ENCODE measurements at regions not wholly inside any gene's neighbourhood (a gene's known extent, or its start where the extent isn't known, plus 50 kb on each side); places are given as distances from the start of the nearest gene placed in this dataset.

DNA sequence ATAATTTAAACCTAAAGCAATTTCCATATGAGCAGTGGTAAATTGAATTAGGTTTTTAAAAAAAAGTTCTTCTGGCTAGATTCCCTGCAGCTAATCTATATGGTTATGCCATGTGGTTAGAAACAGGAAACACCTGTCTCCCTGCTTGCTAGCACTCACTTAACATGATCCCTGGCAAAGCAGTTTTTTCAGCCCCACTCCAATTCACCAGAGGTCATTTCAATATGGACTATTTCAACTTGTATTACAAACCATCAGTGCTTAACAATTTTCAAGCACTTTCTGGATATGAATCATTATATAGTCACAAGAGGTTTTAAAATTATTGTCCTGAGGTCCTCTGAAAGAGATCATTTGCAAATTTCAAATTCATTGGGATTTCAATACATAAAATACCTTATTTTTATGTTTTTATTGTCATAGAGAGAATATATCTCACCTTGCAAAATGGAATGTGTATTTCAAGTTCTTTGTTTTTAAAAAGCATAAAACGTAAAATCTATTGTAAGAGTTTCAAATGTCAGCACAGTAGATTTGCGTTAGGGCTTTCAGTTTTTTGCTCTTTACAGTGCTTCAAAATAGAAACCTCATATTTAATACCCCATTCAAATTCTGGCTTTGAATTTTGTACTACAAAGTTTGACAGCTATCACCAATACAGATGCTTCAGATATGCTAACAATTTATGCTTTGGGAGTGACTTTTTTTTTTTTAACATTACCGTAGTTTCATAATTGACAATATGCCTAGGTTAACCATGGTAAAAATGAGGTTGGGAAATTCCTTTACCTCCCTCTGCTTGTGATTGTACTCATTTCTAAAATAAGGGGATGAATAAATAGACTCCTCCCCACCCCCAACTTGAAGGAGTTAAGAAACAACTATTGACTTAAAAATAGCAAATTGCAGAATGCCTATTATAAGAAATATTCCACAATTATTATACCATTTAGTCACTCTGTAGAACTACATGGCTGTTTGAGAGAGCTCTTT is 117.5 kb upstream of the HGF start:
- no peak for DNase-seq
- Mint-ChIP-seq H3K27ac (peak overlapping the region in 1 of 7 donors; percentile 68), H3K9me3 (peaks cover 0 to 2% (median 0%) of the 10 kb centered on the region in 7 donors), H3K4me1 (peaks cover 29% of the 10 kb centered on the region), H3K4me3 (peak overlapping the region in 1 of 2 donors; percentile 48), H3K36me3 (no peaks in the 10 kb centered on the region), H3K27me3 (ENCODE audit: low read depth in 3 of 3) (peaks cover 0 to 6% (median 0%) of the 10 kb centered on the region in 3 donors)
- H3K4me2 ChIP-seq (replicated peaks; ENCODE audit: extremely low read depth, low read length, poor library complexity, severe bottlenecking): peak overlapping the region; percentile 45
- H3K9ac ChIP-seq (ENCODE audit: insufficient read depth, low read length, poor library complexity, severe bottlenecking): no peak overlapping the region
- H2AFZ ChIP-seq (ENCODE audit: insufficient read depth, low read depth, low read length, poor library complexity, severe bottlenecking): peak overlapping the region; percentile 69
- no peaks in the 10 kb centered on the region for H3K36me3 ChIP-seq (replicated peaks in 1 of 2; ENCODE audit: control insufficient read depth in 1 of 2, insufficient read depth in 2 of 2, low read length in 2 of 2)
- H3K27ac ChIP-seq (ENCODE audit: low read depth in 1 of 2, low read length in 2 of 2): no peak overlapping the region
- H4K20me1 ChIP-seq (ENCODE audit: insufficient read depth, low read length): no peaks in the 10 kb centered on the region
- WGBS (ENCODE audit: insufficient coverage): no CpG with 5 or more reads among the region's 3 CpGs
- H3K9me3 ChIP-seq (replicated peaks in 1 of 2; ENCODE audit: control insufficient read depth in 1 of 2, insufficient read depth in 1 of 2, low read length in 2 of 2): no peaks in the 10 kb centered on the region
- H3K27me3 ChIP-seq (ENCODE audit: control insufficient read depth in 2 of 2, insufficient read depth in 2 of 2, low read length in 2 of 2): no peaks in the 10 kb centered on the region
- intact Hi-C loops (cut with micrococcal nuclease): no loop called here
- peak overlapping the region in 2 of 3 experiments; percentile 2 to 21 for H3K4me3 ChIP-seq (replicated peaks in 1 of 3; ENCODE audit: low read depth in 2 of 3, low read length in 3 of 3)
- no peaks in the 10 kb centered on the region for H3K79me2 ChIP-seq (ENCODE audit: insufficient read depth, low read length)
- H3K4me1 ChIP-seq (ENCODE audit: control insufficient read depth in 1 of 2, insufficient read depth in 2 of 2, low read length in 2 of 2): peaks cover 3 to 16% of the 10 kb centered on the region in 2 donors
- TF ChIP-seq, protein P1, sequence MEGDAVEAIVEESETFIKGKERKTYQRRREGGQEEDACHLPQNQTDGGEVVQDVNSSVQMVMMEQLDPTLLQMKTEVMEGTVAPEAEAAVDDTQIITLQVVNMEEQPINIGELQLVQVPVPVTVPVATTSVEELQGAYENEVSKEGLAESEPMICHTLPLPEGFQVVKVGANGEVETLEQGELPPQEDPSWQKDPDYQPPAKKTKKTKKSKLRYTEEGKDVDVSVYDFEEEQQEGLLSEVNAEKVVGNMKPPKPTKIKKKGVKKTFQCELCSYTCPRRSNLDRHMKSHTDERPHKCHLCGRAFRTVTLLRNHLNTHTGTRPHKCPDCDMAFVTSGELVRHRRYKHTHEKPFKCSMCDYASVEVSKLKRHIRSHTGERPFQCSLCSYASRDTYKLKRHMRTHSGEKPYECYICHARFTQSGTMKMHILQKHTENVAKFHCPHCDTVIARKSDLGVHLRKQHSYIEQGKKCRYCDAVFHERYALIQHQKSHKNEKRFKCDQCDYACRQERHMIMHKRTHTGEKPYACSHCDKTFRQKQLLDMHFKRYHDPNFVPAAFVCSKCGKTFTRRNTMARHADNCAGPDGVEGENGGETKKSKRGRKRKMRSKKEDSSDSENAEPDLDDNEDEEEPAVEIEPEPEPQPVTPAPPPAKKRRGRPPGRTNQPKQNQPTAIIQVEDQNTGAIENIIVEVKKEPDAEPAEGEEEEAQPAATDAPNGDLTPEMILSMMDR (IDR thresholded peaks at IDR 0.05): no peak

DNA sequence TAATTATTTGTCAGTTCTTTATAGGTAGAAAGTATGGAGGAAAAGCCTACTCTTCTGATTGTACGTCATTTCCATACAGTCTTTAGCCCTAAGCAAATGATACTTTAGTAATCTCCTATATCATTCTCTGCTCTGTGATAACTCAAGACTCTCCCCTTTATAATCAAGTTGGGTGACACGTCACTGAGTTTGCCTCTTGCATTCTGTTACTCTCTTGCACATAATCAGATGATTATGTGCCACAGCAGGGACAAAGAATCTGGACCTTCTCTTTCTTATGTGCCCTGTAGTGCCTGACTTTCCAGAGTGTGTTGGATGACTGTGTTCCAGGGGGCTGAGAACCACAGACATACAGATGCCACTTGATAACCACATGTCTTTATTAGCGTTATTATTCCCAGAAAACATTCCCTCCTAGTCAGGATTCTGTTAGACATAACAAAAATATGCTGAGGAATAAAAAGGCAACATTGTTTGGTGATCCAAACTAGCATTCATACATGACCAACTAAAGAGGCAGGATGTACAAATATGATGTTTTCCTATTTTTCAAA is 116.4 kb upstream of the HGF start:
- Histone ChIP-seq H3K4me2 (replicated peaks; ENCODE audit: extremely low read depth, low read length, poor library complexity, severe bottlenecking) (no peak overlapping the region), H3K9me3 (replicated peaks in 1 of 2; ENCODE audit: control insufficient read depth in 1 of 2, insufficient read depth in 1 of 2, low read length in 2 of 2) (no peaks in the 10 kb centered on the region), H3K4me1 (ENCODE audit: control insufficient read depth in 1 of 2, insufficient read depth in 2 of 2, low read length in 2 of 2) (peaks cover 3 to 16% of the 10 kb centered on the region in 2 donors), H3K79me2 (ENCODE audit: insufficient read depth, low read length) (no peaks in the 10 kb centered on the region), H3K9ac (ENCODE audit: insufficient read depth, low read length, poor library complexity, severe bottlenecking) (no peak overlapping the region), H3K27me3 (ENCODE audit: control insufficient read depth in 2 of 2, insufficient read depth in 2 of 2, low read length in 2 of 2) (no peaks in the 10 kb centered on the region), H3K36me3 (replicated peaks in 1 of 2; ENCODE audit: control insufficient read depth in 1 of 2, insufficient read depth in 2 of 2, low read length in 2 of 2) (no peaks in the 10 kb centered on the region), H3K27ac (ENCODE audit: low read depth in 1 of 2, low read length in 2 of 2) (no peak overlapping the region), H2AFZ (ENCODE audit: insufficient read depth, low read depth, low read length, poor library complexity, severe bottlenecking) (no peak overlapping the region), H4K20me1 (ENCODE audit: insufficient read depth, low read length) (no peaks in the 10 kb centered on the region), H3K4me3 (replicated peaks in 1 of 3; ENCODE audit: low read depth in 2 of 3, low read length in 3 of 3) (no peak overlapping the region)
- Mint-ChIP-seq H3K4me3 (no peak overlapping the region), H3K27me3 (ENCODE audit: low read depth in 3 of 3) (peaks cover 0 to 4% (median 0%) of the 10 kb centered on the region in 3 donors), H3K9me3 (peaks cover 0 to 2% (median 0%) of the 10 kb centered on the region in 7 donors), H3K4me1 (peaks cover 34% of the 10 kb centered on the region), H3K27ac (no peak overlapping the region), H3K36me3 (no peaks in the 10 kb centered on the region)
- intact Hi-C loops (cut with micrococcal nuclease): no loop called here
- TF ChIP-seq, protein P1 (IDR thresholded peaks at IDR 0.05): no peak
- no peak for DNase-seq
- WGBS (ENCODE audit: insufficient coverage): 63% methylated on average over 1 of the region's 3 CpGs
